NCI-H1694 (cell line): ENCODE measurements at regions not wholly inside any gene's neighbourhood (a gene's known extent, or its start where the extent isn't known, plus 50 kb on each side); places are given as distances from the start of the nearest gene placed in this dataset.

ENCODE experiments used
- DNase-seq: peaks from one replicate; lab custom pipeline; 2025; lab: John Stamatoyannopoulos, UW

GRCh38 chr5:67454957-67455561, 258.5 kb upstream of the CD180 start:
- no peak for DNase-seq

DNA sequence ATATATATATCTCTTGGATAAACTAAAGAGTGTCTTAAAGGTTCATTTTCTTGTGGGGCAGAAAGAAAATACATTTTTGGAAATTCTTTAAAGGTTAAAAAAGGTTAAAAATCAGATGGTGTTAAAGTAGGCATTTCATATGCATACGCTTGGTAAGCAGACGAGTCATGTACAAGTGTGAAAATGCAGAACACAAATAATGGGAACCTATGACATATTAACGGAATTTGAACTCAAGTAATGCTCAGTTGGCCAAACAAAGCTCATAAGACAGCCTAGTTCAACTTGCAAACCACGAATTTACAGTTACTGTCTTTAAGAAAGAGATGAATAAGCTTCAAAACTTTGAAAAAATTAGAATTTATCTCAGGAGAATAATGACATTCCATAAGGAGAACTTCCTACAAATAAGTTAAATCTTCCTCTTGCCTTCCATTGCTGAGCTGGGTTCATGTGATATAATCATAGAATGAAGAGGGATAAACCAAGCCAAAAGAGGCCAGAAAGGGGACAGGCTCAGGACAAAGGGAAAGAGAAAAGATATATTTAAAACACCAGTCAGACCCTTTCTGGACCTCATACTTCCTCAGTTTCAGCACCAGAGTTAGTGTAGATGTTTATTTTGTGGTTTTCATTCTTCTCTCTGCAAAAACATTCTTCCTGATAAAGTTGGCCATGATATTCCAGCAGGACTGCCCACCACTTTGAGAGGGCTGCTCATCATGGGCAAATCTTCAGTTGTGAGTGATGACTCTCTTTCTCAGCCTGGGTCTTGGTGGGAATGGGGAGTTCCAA, 256.7 kb upstream of the CD180 start:
- no peak for DNase-seq

DNA sequence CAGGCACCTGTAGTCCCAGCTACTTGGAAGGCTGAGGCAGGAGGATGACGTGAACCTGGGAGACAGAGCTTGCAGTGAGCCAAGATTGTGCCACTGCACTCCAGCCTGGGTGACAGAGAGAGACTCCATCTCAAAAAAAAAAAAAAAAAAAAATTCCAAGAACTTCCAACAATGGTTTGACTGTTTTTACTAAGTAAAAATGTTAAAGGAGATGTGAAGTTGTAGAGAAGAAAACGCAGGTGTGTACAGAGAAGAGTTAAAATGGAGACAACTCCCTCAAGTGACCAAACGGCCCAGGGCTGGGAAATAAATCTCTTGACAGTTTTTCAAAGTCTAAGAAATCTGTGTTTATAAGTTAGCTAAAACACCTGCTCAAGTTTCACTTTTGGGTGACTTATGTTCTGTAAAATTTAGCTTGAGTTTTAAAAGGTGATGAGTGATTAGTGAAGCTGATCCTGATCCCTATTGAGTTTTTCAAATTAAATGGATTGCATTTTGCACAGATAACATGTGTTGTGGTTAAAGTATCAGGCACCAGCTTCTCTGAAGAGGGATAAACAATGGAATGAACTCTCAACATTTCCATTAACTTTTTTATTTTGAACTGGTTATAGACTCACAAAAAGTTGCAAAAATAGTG, 255.2 kb upstream of the CD180 start:
- no peak for DNase-seq

DNA sequence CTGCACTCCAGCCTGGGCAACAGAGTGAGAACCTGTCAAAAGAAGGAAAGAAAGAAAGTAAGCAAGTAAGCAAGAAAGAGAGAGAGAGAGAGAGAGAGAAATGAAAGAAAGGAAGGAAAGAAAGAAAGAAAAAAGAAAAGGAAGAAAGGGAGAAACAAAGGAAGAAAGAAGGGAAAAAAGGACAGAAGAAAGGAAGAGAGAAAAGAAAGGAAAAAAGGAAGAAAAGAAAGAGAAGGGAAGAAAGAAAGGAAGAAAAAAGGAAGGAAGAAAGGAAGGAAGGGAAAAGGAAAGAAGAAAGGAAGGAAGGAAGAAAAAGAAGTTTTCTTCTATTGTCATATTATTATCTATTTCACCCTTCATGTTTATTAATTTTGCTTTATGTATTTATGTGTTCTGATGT, 251.1 kb upstream of the CD180 start:
- DNase-seq, result no peak

GRCh38 chr5:67437905-67438845, 241.6 kb upstream of the CD180 start:
- no peak for DNase-seq

DNA sequence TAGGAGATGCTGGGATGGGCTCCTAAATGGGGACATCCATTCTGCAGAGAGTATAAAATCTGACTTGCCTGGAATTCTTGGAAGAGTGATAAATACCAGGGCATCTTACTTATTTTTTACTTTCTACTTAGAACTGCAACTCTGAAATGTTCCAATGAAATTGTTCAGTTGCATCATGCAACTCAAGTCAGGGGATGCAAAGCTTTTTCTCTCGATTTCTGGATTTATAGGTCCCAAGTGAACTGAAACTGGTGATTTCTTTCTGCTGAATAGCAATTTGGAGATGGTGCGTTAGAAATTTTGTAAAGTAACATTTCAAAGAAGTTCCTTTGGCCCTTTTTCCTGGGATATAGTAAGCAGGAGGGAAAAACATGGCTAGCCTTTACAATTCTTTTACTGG, 238.4 kb upstream of the CD180 start:
- no peak for DNase-seq

GRCh38 chr5:67434466-67434865, 237.9 kb upstream of the CD180 start:
- no peak for DNase-seq

- DNase-seq, result no peak
Measured at GRCh38 chr5:67432606-67433005, 236.0 kb upstream of the CD180 start.

DNA sequence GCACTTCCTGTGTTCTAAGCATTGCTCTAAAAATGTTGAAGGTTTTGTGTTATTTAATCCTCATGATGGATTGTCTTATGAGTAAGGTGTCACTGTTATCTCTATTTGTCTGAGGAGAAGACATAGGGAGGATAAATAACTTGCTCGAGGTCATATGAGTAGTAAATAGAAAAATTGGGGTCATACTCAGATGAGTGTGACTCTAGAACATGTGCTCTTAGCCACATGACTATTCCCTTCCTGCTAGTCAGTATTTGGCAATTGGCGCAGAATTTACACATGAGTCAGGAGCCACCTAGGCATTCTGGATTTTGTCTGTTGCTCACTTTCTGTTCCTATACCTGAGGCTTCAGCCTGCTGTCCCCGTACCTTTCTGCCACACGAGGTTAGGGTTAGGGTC, 234.6 kb upstream of the CD180 start:
- DNase-seq, result no peak

DNA sequence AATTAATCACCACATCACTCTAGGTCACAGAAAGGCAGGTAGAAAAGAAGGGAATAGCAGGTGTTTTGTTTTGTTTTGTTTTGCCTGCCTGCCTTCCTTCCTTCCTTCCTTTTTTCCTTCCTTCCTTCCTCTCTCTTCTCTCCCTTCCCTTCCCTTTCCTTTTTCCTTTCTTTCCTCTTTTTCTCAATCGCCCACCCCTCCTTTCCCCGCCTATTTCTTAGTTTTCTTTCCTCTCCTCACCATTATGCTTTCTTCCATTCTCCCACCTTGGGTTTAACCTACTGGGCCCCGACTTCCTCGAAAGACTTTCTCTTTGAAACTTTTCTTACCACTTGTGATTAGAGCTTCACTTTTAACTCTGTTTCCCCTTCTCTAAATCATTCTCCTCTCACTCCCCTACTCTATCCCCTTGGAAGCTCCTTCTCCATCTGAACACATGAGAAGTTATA, 231.3 kb upstream of the CD180 start:
- DNase-seq, result no peak

DNA sequence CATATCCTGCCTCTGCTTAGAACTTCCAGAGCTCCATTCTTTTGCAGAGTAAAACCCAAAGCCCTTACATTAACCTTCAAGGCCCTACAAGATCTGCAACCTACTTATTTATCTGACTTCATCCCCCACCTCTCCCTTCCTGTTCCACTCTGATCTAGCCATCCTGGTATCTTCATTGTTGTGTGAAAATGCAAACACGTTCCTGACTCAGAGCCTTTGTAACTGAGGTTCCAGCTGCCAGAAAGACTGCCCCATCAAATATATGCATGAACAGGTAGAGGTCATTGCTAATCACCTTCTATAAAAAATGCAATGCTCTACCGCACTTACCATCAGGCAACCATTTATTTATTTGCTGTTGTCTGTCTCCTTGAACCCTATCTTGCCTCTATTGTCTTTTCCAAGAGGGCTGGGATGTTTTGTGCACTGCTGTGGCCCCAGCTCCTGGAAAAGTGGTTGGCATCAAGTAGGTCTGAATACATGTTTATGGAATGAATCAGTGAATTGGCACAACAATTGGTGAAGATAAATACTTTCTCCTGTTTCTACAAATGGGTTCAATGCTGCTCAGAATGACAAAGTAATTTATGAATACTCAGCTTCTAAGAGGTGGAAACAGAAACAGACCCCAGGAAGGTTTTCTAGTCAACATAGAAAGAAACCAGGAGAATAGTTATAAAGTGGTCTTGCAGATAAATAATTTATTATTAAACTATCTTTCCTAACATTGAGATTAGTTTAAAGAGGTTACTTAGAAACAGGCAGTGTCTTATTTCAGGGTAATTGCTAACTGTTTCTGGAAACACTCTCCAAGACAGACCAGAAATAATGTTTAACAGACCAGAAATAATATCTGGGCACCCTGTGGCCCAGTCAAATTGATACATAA, 230.6 kb upstream of the CD180 start:
- no peak for DNase-seq

- no peak for DNase-seq
Measured at GRCh38 chr5:67425514-67425913, 228.9 kb upstream of the CD180 start.

GRCh38 chr5:67417839-67418238, 221.2 kb upstream of the CD180 start:
- no peak for DNase-seq

DNA sequence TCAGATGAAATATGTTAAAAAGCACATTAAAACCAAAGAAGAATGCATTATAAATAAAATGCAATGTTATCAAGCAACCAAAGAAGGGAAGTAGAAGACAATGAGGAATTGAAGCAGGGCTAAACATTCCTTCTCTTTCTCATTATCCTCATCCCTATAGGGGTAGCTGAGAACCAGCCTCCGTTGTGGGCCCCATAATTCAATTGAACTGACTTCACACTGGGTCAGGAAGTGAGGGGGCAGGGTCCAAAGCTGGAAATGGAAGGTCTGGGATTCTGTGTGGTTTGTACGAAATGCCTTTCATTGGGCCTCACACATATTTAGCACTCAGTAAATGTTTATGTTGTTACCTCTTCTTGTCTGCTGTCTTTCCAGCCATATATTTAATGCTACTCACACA, 220.4 kb upstream of the CD180 start:
- DNase-seq, result no peak

DNA sequence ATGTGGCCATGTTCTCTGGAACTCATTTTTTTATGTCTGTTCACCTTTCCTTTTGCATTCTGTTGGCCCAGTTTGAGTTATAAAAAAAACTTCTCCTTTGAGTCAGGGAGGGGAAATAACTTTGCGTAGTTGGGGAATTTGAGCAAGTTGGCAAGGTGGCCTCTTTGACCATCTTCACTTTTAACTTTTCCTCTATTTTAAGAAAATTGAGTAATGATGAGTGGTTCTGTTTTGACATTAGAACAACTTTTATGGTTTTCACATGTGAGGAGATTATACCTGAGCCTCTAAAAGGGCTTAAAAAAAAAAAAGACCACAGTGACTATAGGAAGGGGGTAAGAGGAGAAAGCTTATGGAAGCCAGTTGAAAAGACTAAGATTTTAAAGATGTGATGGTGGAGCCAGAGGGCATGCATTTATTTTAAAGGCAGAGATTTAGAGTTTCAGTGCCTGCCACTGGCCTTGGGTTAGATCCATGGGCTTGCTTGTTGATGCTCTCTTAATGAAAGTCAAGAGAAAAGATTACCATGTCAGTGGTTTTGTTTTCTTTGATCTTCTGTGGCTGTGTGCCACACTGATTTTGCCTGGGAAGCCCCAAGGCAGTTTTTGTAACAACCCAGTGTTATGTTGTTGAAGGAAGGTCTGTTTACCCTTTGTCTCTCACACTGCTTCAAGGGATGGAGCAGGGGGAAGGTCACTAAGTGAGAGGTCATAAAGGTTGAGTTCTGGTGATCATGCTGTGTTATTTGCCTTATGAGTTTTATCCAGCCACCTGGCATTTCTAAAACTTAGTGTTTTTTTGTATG, 219.7 kb upstream of the CD180 start:
- no peak for DNase-seq

DNA sequence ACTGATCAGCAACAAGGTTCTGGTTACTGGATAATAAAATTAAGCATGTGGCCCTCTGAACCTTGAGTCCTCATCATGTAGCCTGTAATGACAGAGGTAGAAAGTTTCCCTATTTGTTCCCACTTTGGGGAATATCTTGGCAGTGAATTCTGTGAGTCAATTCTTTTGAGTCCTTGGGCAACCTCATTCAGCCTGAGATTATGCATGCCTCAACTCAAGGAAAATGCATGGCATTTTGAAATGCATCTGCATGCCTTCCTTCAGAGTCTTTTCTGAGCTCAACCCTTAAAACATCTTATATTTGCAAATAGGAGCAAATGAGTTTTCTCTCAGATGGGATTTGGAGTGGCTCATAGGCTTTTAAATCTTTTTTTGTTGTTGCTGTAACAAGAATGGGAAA, 218.1 kb upstream of the CD180 start:
- no peak for DNase-seq

DNA sequence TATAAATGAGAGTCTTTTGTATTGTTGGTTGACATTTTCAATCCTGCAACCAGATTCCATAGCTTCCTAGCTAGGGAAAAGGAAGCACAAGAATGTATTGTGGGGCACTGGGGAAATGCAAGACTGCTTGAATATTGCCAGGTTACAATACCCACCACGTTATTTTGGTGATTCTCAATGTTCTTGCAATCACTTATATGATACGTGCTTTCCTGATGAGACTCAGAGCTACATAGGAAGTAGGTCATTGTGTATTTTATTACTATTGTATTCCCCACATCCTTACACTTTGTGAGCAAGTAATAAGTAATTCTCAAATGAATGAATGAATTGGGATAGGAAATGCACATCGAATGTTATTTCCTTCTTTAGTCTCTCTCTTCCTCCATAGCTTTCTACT, 217.1 kb upstream of the CD180 start:
- DNase-seq, result no peak

DNA sequence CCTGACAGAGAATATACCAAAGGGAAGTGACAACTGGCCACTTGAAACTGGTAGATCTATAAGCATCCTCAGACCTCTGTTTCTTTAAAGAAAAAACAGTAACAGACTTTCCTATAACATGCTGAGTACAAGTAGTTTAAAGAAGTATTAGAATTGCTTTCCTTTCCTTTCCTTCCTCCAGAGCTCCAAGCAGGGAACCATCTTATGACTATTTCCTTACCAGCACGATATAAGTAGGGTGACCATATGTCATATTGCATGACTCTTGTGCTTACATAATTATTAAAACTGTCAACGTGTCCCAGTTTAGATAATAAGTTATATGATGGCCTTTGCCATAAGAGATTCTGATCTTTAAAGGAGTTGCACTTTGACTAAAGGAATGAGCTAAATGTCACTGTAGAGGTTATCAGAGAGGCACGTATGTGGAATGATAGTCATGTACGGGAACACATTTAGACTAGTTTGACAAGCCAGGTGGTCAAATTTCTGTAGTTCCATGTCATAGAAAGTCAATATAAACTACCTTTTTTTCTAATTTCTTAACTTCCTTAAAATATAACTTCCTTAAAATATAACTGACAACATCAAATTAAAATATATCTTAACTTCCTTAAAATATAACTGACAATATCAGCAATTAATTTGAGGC, 212.7 kb upstream of the CD180 start:
- DNase-seq, result no peak

- no peak for DNase-seq
Measured at GRCh38 chr5:67407979-67408378, 211.4 kb upstream of the CD180 start.

GRCh38 chr5:67405755-67406154, 209.2 kb upstream of the CD180 start:
- DNase-seq, result no peak
